Mesenchymal stem cell (in vitro differentiated cells and primary cell): ENCODE measurements at regions not wholly inside any gene's neighbourhood (a gene's known extent, or its start where the extent isn't known, plus 50 kb on each side); places are given as distances from the start of the nearest gene placed in this dataset.
A peak's percentile ranks its signal among the peaks of the same experiment; 100 is the strongest.

Experiments
- DNase-seq: peaks from one replicate; pipeline ENCODE4 v3.0.0-alpha.2; 2013
- H2AFZ ChIP-seq: one replicate; pipeline ENCODE4 v1.6.1; 2013; ENCODE audit warnings: low read depth, mild to moderate bottlenecking, control low read depth, inconsistent platforms, low read length, moderate library complexity
- H2AK5ac ChIP-seq: 2 replicates; pipeline ENCODE4 v1.6.1; 2013; ENCODE audit warnings: low read length, moderate library complexity, mild to moderate bottlenecking, inconsistent platforms; ENCODE audit not compliant: severe bottlenecking
- H2BK120ac ChIP-seq: one replicate; pipeline ENCODE4 v1.6.1; 2013; ENCODE audit warnings: low read depth, mild to moderate bottlenecking, inconsistent platforms, low read length, moderate library complexity
- H2BK12ac ChIP-seq, 2 experiments: one replicate each; pipeline ENCODE4 v1.6.1; 2013; ENCODE audit warnings: inconsistent platforms in 2 of 2, low read length in 2 of 2, mild to moderate bottlenecking in 2 of 2, moderate library complexity in 2 of 2, control low read depth in 1 of 2
- H2BK15ac ChIP-seq: one replicate; pipeline ENCODE4 v1.6.1; 2013; ENCODE audit warnings: mild to moderate bottlenecking, low read depth, inconsistent platforms; ENCODE audit not compliant: poor library complexity, severe bottlenecking
- H2BK5ac ChIP-seq: 2 replicates; pipeline ENCODE4 v1.6.1; 2013; ENCODE audit warnings: low read depth, mild to moderate bottlenecking, low read length, control low read depth, inconsistent platforms; ENCODE audit not compliant: poor library complexity, severe bottlenecking
- H3K14ac ChIP-seq, 2 experiments: one replicate each; pipeline ENCODE4 v1.6.1; 2013; ENCODE audit warnings: inconsistent platforms in 2 of 2, low read length in 2 of 2, control low read depth in 1 of 2, mild to moderate bottlenecking in 1 of 2, moderate library complexity in 1 of 2
- H3K18ac ChIP-seq, 2 experiments: one replicate each; pipeline ENCODE4 v1.6.1; 2013; ENCODE audit warnings: inconsistent platforms in 2 of 2, low read length in 2 of 2, control low read depth in 1 of 2, low read depth in 1 of 2, mild to moderate bottlenecking in 1 of 2
- H3K23ac ChIP-seq, 2 experiments: one replicate each; pipeline ENCODE4 v1.6.1; 2013; ENCODE audit warnings: inconsistent platforms in 2 of 2, low read length in 2 of 2, mild to moderate bottlenecking in 2 of 2, moderate library complexity in 2 of 2, control low read depth in 1 of 2
- H3K27ac ChIP-seq: 2 replicates; pipeline ENCODE4 v1.5.1; 2013; ENCODE audit warnings: mild to moderate bottlenecking, moderate library complexity, low read length, control low read depth, inconsistent platforms; ENCODE audit not compliant: poor library complexity, severe bottlenecking
- H3K27me3 ChIP-seq, 2 experiments: 2 replicates each; pipeline versions ENCODE4 v1.6.1 to v1.7.0; 2013; ENCODE audit warnings: low read length in 2 of 2, mild to moderate bottlenecking in 2 of 2, moderate library complexity in 2 of 2, control low read depth in 1 of 2, inconsistent platforms in 1 of 2; ENCODE audit not compliant: control insufficient read depth in 1 of 2, insufficient read depth in 1 of 2
- H3K36me3 ChIP-seq, 2 experiments: 2 replicates each; pipeline versions ENCODE4 v1.6.1 to v1.7.0; 2013; ENCODE audit warnings: low read length in 2 of 2, control low read depth in 1 of 2, inconsistent platforms in 1 of 2, low read depth in 1 of 2, mild to moderate bottlenecking in 1 of 2; ENCODE audit not compliant: insufficient read depth in 2 of 2, control insufficient read depth in 1 of 2
- H3K4ac ChIP-seq, 2 experiments: one replicate each; pipeline ENCODE4 v1.6.1; 2013; ENCODE audit warnings: inconsistent platforms in 2 of 2, low read length in 2 of 2, mild to moderate bottlenecking in 2 of 2, moderate library complexity in 2 of 2, control low read depth in 1 of 2, low read depth in 1 of 2
- H3K4me1 ChIP-seq: 2 replicates; pipeline ENCODE4 v1.6.1; 2013; ENCODE audit warnings: low read depth, low read length, control low read depth; ENCODE audit not compliant: control insufficient read depth, insufficient read depth
- H3K4me2 ChIP-seq: 2 replicates; pipeline ENCODE4 v1.6.1; 2013; ENCODE audit warnings: low read length, mild to moderate bottlenecking, inconsistent platforms; ENCODE audit not compliant: poor library complexity, severe bottlenecking
- H3K4me3 ChIP-seq, 2 experiments: 2 replicates each; pipeline versions ENCODE4 v1.5.1 to v1.7.0; 2013; ENCODE audit warnings: low read length in 2 of 2, mild to moderate bottlenecking in 2 of 2, control low read depth in 1 of 2, low read depth in 1 of 2; ENCODE audit not compliant: insufficient read depth in 1 of 2
- H3K79me1 ChIP-seq: replicated peaks from 2 replicates; pipeline ENCODE4 v1.6.1; 2013; ENCODE audit warnings: mild to moderate bottlenecking, control low read depth, low read length, inconsistent platforms; ENCODE audit not compliant: poor library complexity, severe bottlenecking
- H3K9ac ChIP-seq: 2 replicates; pipeline ENCODE4 v1.7.0; 2013; ENCODE audit warnings: mild to moderate bottlenecking, low read length, moderate library complexity
- H3K9me3 ChIP-seq: 2 replicates; pipeline ENCODE4 v1.7.0; 2013; ENCODE audit warnings: mild to moderate bottlenecking, low read length; ENCODE audit not compliant: control insufficient read depth
- H4K8ac ChIP-seq: one replicate; pipeline ENCODE4 v1.6.1; 2013; ENCODE audit warnings: inconsistent platforms, mild to moderate bottlenecking, low read length, moderate library complexity
- H4K91ac ChIP-seq: one replicate; pipeline ENCODE4 v1.6.1; 2013; ENCODE audit warnings: mild to moderate bottlenecking, low read length, inconsistent platforms
- WGBS: methylation state at CpG from one replicate; pipeline ENCODE4 v1.1.7; 2013; ENCODE audit warnings: mixed read lengths; 5-methylcytosine and 5-hydroxymethylcytosine counted together

DNA sequence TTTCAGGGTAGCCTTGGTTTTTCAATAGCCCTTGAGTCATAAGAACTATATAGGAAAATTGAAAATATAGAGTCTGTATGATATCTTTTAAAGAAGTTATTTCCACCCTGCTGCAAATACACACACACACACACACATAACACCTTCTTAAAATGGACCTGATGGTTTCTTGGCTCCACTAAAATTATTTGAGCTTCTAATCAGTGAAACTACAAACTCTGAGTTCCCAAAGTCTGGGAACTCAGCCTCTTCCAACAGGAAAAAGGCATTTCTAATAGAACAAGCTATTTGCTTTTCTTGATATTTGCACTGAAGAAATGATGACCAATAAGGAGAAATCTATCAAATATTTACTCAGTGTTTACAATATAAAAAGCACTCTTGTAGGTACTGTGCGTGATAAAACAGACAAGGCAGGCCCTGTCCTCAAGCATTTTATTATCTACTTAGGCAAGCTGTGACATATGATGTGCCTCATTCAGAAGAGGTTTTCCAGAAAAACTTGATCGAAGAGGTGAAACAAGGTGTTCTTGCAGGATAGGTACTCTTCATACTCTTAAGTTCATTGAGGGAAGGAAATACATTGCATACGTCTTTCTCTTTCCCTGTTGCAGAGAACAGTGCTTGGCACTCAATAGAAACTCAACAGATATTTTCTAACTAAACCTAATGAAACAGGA is 88.6 kb downstream of the MGST1 start:
- Histone ChIP-seq H2BK15ac (no peak overlapping the region), H2AK5ac (no peak overlapping the region), H3K27me3 (no peaks in the 10 kb centered on the region), H3K9me3 (peaks cover 4% of the 10 kb centered on the region), H3K36me3 (no peaks in the 10 kb centered on the region), H4K91ac (no peak overlapping the region), H3K18ac (no peak overlapping the region), H2BK5ac (no peak overlapping the region), H3K27ac (no peak overlapping the region), H3K23ac (no peak overlapping the region), H3K4me2 (no peak overlapping the region), H3K14ac (no peak overlapping the region), H3K4ac (no peak overlapping the region), H3K4me1 (no peaks in the 10 kb centered on the region), H2BK12ac (no peak overlapping the region), H3K79me1 (no peaks in the 10 kb centered on the region), H4K8ac (no peak overlapping the region), H2AFZ (no peak overlapping the region), H3K9ac (no peak overlapping the region), H2BK120ac (no peak overlapping the region), H3K4me3 (no peak overlapping the region)
- WGBS = 100% methylated on average over 1 of the region's 3 CpGs
- no peak for DNase-seq

DNA sequence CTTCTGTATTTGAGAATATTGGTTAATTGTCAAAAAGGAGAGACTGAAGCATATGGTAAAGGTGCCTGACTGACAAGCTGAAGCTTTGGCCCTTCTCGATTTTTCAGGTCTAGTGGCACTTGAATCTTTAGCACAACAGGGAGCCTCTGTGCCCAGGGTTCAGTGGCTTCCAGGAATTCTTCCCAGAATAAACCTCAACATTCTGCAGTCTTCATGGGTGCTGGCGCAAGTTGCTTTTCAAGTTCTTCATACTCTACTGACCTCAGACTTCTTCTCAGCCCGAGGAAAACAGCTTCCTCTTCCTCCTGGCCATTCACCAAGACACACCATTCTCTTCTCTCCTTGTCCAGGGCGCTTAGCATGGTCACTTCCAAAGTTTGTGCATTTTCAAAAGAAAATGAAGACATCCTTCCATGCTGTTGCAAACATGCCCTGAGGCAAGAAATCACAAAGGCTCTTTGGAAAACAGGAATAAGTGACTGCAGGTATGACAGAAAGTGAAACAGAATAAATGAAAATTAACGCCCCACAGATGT is 89.9 kb downstream of the MGST1 start:
- Histone ChIP-seq H2AK5ac (no peak overlapping the region), H2BK120ac (no peak overlapping the region), H2BK5ac (no peak overlapping the region), H4K8ac (no peak overlapping the region), H3K4me3 (no peak overlapping the region), H3K18ac (no peak overlapping the region), H3K9ac (no peak overlapping the region), H3K4me2 (no peak overlapping the region), H3K79me1 (no peaks in the 10 kb centered on the region), H3K23ac (no peak overlapping the region), H2AFZ (no peak overlapping the region), H2BK12ac (no peak overlapping the region), H3K27ac (peak overlapping the region; percentile 23), H3K4me1 (no peaks in the 10 kb centered on the region), H3K14ac (no peak overlapping the region), H2BK15ac (no peak overlapping the region), H3K27me3 (no peaks in the 10 kb centered on the region), H3K4ac (no peak overlapping the region), H3K36me3 (no peaks in the 10 kb centered on the region), H3K9me3 (peaks cover 5% of the 10 kb centered on the region), H4K91ac (no peak overlapping the region)
- 67% methylated on average over 4 of the region's 5 CpGs for WGBS
- no peak for DNase-seq

GRCh38 chr12:16437926-16438325 is 90.5 kb downstream of the MGST1 start:
- Histone ChIP-seq H2AFZ (no peak overlapping the region), H3K36me3 (no peaks in the 10 kb centered on the region), H3K9ac (no peak overlapping the region), H3K4me1 (no peaks in the 10 kb centered on the region), H2AK5ac (no peak overlapping the region), H3K4me2 (no peak overlapping the region), H2BK5ac (no peak overlapping the region), H2BK12ac (no peak overlapping the region), H3K27me3 (no peaks in the 10 kb centered on the region), H2BK15ac (no peak overlapping the region), H3K14ac (no peak overlapping the region), H3K9me3 (peaks cover 5% of the 10 kb centered on the region), H3K23ac (no peak overlapping the region), H3K27ac (no peak overlapping the region), H3K4ac (no peak overlapping the region), H2BK120ac (no peak overlapping the region), H3K18ac (no peak overlapping the region), H4K8ac (no peak overlapping the region), H3K4me3 (no peak overlapping the region), H4K91ac (no peak overlapping the region), H3K79me1 (no peaks in the 10 kb centered on the region)
- 95% methylated on average over 2 of the region's 2 CpGs for WGBS
- DNase-seq = no peak

GRCh38 chr12:16449459-16449858 is 102.0 kb downstream of the MGST1 start:
- Histone ChIP-seq H3K36me3 (no peaks in the 10 kb centered on the region), H2AK5ac (no peak overlapping the region), H2BK5ac (no peak overlapping the region), H3K4me3 (no peak overlapping the region), H3K4me1 (no peaks in the 10 kb centered on the region), H2BK15ac (no peak overlapping the region), H4K91ac (no peak overlapping the region), H3K27ac (no peak overlapping the region), H3K4me2 (no peak overlapping the region), H3K79me1 (no peaks in the 10 kb centered on the region), H3K27me3 (no peaks in the 10 kb centered on the region), H3K18ac (no peak overlapping the region), H2BK12ac (no peak overlapping the region), H3K4ac (no peak overlapping the region), H2BK120ac (no peak overlapping the region), H2AFZ (no peak overlapping the region), H3K23ac (no peak overlapping the region), H4K8ac (no peak overlapping the region), H3K14ac (no peak overlapping the region), H3K9me3 (no peaks in the 10 kb centered on the region), H3K9ac (no peak overlapping the region)
- no peak for DNase-seq
- 60% methylated on average over 1 of the region's 2 CpGs for WGBS
